NCI-H524 (cell line): ENCODE measurements at regions not wholly inside any gene's neighbourhood (a gene's known extent, or its start where the extent isn't known, plus 50 kb on each side); places are given as distances from the start of the nearest gene placed in this dataset.
"Not testable (repeated sequence)": the region's sequence is repeated elsewhere in the genome, so short reads cannot be mapped to it uniquely, and the experiment has no call there.

ENCODE experiments used
- DNase-seq, 2 experiments: peaks; one replicate each; lab custom pipeline; 2025; lab: John Stamatoyannopoulos, UW

- DNase-seq, result no peak
These were observed 1422.2 kb upstream of the PCDH20 start for GRCh38 chr13:62837895-62838294.

GRCh38 chr13:62829486-62829885, 1413.8 kb upstream of the PCDH20 start:
- DNase-seq, result no peak

- no peak for DNase-seq
These were observed 1384.3 kb upstream of the PCDH20 start for GRCh38 chr13:62799931-62800436.

- no peak for DNase-seq
These were observed 1383.4 kb upstream of the PCDH20 start for GRCh38 chr13:62799038-62799535.

GRCh38 chr13:62793850-62794249, 1378.2 kb upstream of the PCDH20 start:
- no peak for DNase-seq

- DNase-seq, result no peak
These were observed 1366.2 kb upstream of the PCDH20 start for GRCh38 chr13:62781866-62782265.

GRCh38 chr13:62779161-62779560, 1363.5 kb upstream of the PCDH20 start:
- DNase-seq, result no peak

- DNase-seq, result peak in 1 of 2 experiments; percentile 2
These were observed 1351.8 kb upstream of the PCDH20 start for GRCh38 chr13:62767473-62767872.

- DNase-seq, result no peak
These were observed 1345.1 kb upstream of the PCDH20 start for GRCh38 chr13:62760724-62761123.

- DNase-seq, result no peak
These were observed 1332.0 kb upstream of the PCDH20 start for GRCh38 chr13:62747629-62748028.

GRCh38 chr13:62747152-62747551, 1331.5 kb upstream of the PCDH20 start:
- no peak for DNase-seq

GRCh38 chr13:62729746-62730145, 1314.1 kb upstream of the PCDH20 start:
- DNase-seq, result not testable (repeated sequence)

- no peak for DNase-seq
These were observed 1306.2 kb upstream of the PCDH20 start for GRCh38 chr13:62721893-62722292.

GRCh38 chr13:62711948-62712347, 1296.3 kb upstream of the PCDH20 start:
- DNase-seq, result not testable (repeated sequence)

- DNase-seq, result peak in 1 of 2 experiments; percentile 53
These were observed 1295.1 kb upstream of the PCDH20 start for GRCh38 chr13:62710787-62711186.

- no peak for DNase-seq
These were observed 1290.4 kb upstream of the PCDH20 start for GRCh38 chr13:62706048-62706447.

- peak in 1 of 2 experiments; percentile 59 for DNase-seq
These were observed 1289.2 kb upstream of the PCDH20 start for GRCh38 chr13:62704875-62705274.

GRCh38 chr13:62702502-62702901, 1286.9 kb upstream of the PCDH20 start:
- peak; percentile 35 to 86 for DNase-seq

GRCh38 chr13:62697701-62698100, 1282.1 kb upstream of the PCDH20 start:
- DNase-seq, result no peak

- DNase-seq, result no peak
These were observed 1280.8 kb upstream of the PCDH20 start for GRCh38 chr13:62696490-62696889.

GRCh38 chr13:62687732-62688131, 1272.1 kb upstream of the PCDH20 start:
- no peak for DNase-seq

GRCh38 chr13:62684359-62684758, 1268.7 kb upstream of the PCDH20 start:
- no peak for DNase-seq

GRCh38 chr13:62682788-62683187, 1267.1 kb upstream of the PCDH20 start:
- DNase-seq, result no peak

GRCh38 chr13:62678039-62678438, 1262.4 kb upstream of the PCDH20 start:
- no peak for DNase-seq
